Stimulated activated CD8-positive, alpha-beta memory T cell treated with anti-CD3 and anti-CD28 coated beads, Interleukin-7, amount 100 ng/mL, for 1 hour (primary cell): ENCODE measurements at regions not wholly inside any gene's neighbourhood (a gene's known extent, or its start where the extent isn't known, plus 50 kb on each side); places are given as distances from the start of the nearest gene placed in this dataset.

ENCODE experiments used
- DNase-seq, 2 donors: peaks; one replicate each; pipeline ENCODE4 v3.0.0-alpha.2; 2020; ENCODE audit warnings: low read depth in 2 of 2

- DNase-seq: no peak
Observed at GRCh38 chr1:221815660-221816059, 73.8 kb upstream of the DUSP10 start.

GRCh38 chr1:221813887-221814286 lies 72.0 kb upstream of the DUSP10 start:
- DNase-seq: no peak

GRCh38 chr1:221812905-221813597 lies 71.2 kb upstream of the DUSP10 start:
- DNase-seq: no peak

DNA sequence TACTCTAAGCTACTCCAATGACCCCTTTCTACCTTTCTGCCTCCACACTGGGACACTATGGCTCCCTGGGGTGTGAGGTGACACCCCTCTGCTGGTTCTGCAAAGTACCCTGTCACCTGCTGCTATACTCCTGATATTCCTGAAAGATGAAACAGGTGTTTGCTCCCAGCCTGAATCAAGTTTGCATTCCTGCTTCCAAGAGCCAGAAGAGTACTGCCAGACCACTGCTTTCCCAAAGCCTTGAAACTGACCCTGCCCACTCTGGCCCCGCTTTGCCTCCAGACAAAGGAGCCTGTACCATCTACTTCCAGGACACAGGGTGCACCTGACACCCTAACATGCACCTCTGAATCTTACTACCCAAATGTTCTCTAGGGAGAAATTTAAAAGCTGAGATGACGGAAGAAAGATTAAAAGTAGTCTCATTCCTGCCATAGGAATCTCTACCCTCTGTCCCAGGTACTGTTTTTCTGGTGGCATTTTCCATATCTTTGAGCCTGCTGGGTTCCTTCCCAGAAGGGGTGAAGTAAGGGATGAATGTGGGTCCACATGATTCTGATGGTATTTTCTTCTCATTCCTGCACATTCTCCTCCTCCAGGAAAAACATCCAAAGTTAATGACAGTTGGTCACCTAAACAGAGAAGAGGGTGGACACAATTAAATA lies 70.3 kb upstream of the DUSP10 start:
- no peak for DNase-seq

DNA sequence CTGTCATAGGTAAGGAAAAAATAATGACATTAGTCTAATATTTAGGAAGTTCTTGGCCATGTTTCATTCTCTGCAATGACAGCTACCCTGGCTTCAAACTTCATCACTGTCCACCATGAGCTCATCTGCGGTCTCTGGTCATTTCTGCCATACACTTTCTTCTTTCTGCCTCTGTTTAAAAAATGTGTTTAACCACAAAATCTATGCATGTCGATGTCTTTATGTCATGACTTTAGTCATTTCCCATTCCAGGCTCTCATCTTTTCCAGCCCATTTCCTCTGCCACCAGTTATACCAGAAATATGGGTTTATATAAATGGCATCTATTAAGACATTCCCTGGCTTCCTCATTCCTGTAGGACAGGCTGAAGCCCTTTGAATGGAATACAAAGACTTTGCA lies 68.5 kb upstream of the DUSP10 start:
- DNase-seq: no peak

DNA sequence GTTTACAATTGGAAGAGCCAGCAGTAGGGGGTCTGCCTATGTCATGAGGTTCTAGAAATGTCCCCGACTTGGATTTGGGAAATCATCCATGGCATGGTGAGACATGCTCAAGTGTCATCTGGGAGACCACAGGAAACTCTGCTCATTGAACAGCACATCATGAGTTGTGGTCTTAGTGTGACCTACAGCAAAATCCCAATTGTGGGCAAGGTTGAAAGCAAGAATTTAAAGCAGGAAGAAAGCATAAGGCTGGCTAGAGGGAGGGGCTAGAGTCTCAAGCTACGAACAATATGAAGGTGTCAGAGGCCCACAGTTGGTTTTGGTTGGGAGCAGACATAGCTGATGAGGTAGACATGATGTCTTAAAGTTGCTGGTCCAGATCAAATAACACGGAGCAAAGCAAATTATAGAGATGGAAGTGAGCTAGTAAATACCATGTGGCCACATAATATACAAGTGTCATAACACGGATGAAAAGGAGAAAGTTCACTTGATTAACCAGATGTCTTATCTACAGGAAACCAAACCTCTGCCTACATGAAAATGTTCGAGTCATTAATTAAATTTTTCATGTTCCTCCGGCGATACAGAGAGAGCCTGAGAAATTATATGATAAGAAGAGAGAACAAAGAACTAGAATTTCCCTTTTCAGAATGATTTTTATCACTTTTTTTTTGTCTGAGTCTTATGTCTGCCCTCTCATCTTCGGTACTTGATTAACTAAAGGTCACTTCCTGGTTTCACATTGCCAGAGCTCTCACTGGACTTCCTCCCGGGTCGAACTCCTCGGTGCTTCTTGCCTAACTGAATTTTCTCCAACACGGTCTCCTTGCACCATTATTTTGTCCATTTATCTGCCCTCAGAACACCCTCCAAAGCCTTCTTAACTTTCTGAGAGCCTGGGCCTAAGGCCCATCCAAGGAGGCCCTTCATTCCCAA lies 67.5 kb upstream of the DUSP10 start:
- DNase-seq: no peak

DNA sequence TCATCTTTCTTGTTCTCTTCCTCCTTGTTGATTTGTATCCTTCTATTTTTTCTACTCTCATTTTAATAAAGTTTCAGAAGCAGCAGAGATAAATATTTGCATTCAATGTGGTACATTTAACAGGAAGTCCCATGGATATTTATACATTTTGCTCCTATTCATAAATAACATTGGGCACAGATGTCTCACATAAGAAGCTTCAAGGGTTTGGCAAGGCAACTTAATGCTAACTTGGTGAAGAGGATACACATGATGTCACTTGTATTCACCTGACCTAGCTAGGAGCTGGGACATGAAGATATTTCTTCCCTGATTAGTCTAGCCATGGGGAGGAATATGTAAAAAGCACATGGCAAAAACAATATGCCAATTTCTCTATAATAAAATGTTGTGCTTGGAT lies 65.1 kb upstream of the DUSP10 start:
- DNase-seq: no peak

DNA sequence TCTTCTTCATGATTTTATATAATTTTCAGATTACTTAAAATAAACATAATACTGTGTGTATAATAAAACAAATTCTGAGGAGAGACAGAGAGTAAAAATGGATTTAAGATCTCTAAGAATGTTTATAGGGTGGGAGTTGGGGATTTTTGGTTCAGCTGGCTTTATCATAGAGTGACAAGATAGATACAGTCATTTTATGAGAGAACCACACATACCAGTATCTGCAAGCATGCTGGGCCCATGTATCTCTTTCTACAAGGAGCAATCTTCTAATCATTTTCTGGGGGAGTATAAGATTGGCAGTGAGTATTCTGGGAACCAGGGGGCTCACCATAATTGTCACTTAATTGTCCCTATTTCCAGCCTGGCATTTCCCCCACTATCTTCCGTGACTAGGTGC lies 64.3 kb upstream of the DUSP10 start:
- no peak for DNase-seq

- DNase-seq: no peak
Observed at GRCh38 chr1:221805121-221805520, 63.2 kb upstream of the DUSP10 start.

DNA sequence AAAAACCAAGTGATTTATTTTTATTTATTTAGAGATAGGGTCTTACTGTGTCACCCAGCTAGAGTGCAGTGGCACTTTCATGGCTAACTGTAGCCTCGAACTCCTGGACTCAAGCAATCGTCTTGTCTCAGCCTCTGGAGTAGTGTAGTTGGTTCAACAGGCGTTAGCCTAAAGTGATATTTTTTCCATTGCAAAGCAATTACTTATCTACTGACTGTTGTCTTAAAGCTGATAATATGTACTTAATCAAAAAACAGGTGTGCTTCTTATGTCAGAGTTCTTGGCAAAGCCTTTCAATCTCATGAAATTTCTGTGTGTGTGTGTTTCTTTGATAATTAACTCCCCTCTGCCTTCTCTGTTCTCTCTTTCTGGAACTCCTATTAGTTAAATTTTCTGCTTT lies 62.4 kb upstream of the DUSP10 start:
- DNase-seq: no peak

GRCh38 chr1:221801773-221802516 lies 60.1 kb upstream of the DUSP10 start:
- no peak for DNase-seq

- DNase-seq: no peak
Observed at GRCh38 chr1:221801251-221801661, 59.4 kb upstream of the DUSP10 start.

GRCh38 chr1:221800831-221801230 lies 58.9 kb upstream of the DUSP10 start:
- no peak for DNase-seq

DNA sequence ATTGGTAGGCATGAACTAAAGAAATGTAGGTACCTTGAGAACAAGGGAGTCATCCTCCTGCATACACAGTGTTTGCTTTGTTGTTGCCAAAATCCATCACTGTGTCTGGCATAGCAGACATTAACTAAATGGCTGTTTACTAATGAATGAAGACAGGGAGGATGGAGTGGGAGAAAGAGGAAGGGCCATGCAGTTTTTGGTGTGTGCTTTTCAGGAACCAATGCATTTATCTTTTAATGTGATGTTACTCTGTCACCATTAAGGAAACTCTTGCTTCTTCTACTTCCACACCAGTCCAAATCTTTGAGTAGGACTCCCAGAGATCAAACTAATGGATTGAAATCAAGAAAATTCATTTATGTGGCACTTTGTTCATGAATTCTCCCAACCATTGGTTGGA lies 55.6 kb upstream of the DUSP10 start:
- DNase-seq: no peak

DNA sequence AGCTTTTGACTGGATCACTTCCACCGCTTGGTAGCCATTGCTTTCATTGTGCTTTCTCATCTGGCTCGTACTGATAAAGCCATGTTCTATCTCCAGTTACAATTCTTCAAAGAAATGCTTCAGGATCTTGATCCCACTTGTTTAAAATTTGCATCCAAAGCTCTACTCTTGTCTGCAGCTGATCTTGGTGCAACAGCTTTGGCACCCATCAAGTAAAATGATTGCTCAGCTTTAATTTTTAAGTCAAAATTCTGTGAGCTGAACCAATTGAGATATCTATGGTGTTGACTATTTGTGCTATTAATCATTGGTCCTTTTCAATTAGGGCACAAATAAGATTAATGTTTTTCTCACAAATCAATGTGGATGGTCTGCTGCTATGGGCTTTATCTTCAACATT lies 54.8 kb upstream of the DUSP10 start:
- DNase-seq: no peak

DNA sequence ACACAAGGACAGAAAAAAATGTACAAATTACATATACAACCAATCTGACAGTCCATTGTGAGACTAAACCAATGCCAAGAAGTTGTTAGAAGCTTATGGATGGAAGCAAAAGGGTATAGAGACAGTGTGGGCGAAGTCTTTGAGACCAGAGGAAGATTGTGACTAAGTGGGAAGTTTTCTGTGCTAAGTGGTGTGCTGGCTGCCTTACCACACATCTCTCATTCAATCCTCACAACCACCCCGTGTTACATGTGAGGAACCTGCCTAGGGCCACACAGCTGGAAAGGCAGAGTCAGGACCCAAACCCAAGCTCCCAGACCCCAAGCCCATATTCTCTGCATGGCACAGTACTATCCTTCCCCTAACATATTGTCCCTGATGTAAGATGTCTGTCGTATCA lies 53.5 kb upstream of the DUSP10 start:
- no peak for DNase-seq

DNA sequence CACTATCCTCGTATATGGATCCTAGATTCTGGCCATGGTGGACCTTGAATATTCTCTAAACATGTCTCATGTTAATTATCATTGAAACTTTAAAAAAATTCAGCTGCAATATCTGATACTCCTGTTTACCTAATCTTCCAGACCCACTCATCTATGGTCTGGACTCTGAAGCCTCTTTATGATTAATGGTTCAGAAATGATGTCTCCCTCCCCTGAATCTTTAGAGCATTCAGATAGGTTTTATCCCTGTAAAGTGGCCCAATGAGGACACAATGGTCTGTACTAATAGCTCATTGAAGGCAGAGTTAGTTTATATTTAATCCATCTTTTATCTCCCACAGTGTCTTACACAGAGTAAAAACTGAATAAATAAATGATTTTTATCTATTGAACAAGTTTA lies 53.0 kb upstream of the DUSP10 start:
- DNase-seq: no peak

DNA sequence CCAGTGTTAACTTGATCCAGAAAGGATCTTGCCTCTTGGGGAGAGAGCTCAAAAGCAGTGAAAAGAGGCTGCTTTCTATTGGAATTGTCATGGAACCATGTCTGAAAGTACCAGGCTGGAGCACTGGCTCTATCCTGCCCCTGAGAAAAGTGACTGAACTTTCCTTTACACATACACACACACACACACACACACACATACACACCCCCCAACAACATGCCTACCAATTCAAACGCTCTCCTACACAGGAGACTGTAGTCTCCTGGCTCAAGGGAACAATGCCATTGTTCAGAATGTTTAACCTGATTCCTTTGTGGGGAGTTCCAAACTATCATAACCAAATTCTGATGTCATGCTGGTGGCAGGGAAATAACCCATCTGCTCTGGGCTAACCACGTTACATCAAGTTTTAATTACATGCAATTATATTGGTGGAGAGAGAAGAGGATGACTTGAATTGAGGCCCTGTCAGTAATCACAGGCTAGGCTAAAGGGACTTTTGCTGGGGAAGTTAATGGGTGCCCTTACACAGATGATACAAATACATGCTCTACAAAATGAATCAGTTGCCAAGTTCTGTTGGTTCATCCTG lies 52.3 kb upstream of the DUSP10 start:
- DNase-seq: no peak

DNA sequence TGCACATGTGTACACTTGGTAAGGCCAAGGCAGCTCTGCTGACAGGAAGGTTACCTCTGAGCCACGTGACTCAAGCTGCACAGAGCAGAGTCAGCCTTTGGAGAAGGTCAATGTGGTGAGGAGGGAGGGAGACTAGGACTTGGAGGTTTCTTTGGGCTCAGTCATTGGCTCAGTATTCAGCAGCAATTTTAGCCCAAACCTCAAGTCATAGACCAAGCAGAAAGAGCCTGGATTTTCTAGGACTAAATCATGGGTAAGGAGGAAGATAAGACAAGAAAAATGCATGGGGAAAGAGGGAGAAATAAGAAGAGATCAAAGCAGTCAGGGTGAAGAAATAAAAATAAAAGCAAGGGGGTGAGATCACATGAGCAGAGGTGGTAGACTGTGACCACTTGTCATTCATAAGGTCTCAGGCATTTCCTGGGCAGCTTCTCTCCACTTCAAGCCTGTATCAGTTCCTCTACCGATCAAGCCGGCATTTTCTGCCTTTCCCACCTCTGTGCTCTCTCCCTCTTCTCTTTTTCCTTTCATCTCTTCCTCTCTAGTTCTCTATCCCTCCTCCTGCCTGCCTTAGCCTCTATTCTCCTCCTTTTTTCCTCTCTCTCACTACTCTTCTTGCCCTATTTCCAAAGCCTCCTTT lies 51.7 kb upstream of the DUSP10 start:
- DNase-seq: no peak

DNA sequence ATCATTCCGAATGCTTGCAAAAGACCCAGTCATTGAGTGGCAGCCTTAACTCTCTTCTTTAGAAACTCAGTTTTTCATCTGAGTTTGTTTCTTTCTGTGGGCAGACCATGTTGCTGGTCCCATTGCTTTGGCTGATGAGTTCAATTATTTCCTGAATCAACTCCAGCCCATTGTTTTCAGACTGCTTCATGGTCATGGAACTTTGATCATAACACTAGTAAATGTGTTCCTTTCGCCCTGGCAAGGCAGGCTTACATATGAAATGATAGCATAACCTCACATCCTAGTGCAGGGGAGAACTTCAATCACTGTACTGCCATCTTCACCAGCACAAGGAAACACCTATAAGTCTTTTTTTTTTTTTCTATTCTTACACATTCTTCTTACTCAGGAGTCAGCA lies 50.0 kb upstream of the DUSP10 start:
- no peak for DNase-seq
